H9 (cell line): ENCODE measurements at regions not wholly inside any gene's neighbourhood (a gene's known extent, or its start where the extent isn't known, plus 50 kb on each side); places are given as distances from the start of the nearest gene placed in this dataset.
A peak's percentile ranks its signal among the peaks of the same experiment; 100 is the strongest.

Experiments used
- DNase-seq: peaks from one replicate; pipeline ENCODE4 v3.0.0-alpha.2; 2017
- H2AFZ ChIP-seq: one replicate; pipeline ENCODE4 v1.6.1; 2013; ENCODE audit warnings: mild to moderate bottlenecking, low read length, control low read depth, moderate library complexity
- H2AK5ac ChIP-seq: 2 replicates; pipeline ENCODE4 v1.6.1; 2013; ENCODE audit warnings: low read length, control low read depth, mixed read lengths; ENCODE audit not compliant: insufficient read length
- H2BK120ac ChIP-seq: one replicate; pipeline ENCODE4 v1.6.1; 2013; ENCODE audit warnings: low read depth, mild to moderate bottlenecking, low read length, control low read depth, inconsistent platforms; ENCODE audit not compliant: poor library complexity, severe bottlenecking
- H2BK12ac ChIP-seq: 2 replicates; pipeline ENCODE4 v1.6.1; 2013; ENCODE audit warnings: low read length, control low read depth, mixed read lengths, low read depth; ENCODE audit not compliant: insufficient read length
- H2BK15ac ChIP-seq: 2 replicates; pipeline ENCODE4 v1.6.1; 2013; ENCODE audit warnings: low read depth, low read length, control low read depth
- H2BK20ac ChIP-seq: one replicate; pipeline ENCODE4 v1.6.1; 2013; ENCODE audit warnings: low read depth, mild to moderate bottlenecking, low read length, control low read depth, inconsistent platforms; ENCODE audit not compliant: poor library complexity, severe bottlenecking
- H2BK5ac ChIP-seq: 2 replicates; pipeline ENCODE4 v1.6.1; 2013; ENCODE audit warnings: low read length, control low read depth, mixed read lengths; ENCODE audit not compliant: insufficient read length
- H3K14ac ChIP-seq: 2 replicates; pipeline ENCODE4 v1.6.1; 2013; ENCODE audit warnings: low read length, control low read depth; ENCODE audit not compliant: insufficient read depth
- H3K18ac ChIP-seq: 2 replicates; pipeline ENCODE4 v1.6.1; 2013; ENCODE audit warnings: low read depth, mild to moderate bottlenecking, mixed read lengths, low read length, control low read depth; ENCODE audit not compliant: insufficient read length
- H3K23ac ChIP-seq: 2 replicates; pipeline ENCODE4 v1.6.1; 2013; ENCODE audit warnings: low read length, control low read depth, mixed read lengths, low read depth; ENCODE audit not compliant: insufficient read length
- H3K23me2 ChIP-seq: 2 replicates; pipeline ENCODE4 v1.6.1; 2013; ENCODE audit warnings: low read depth, mild to moderate bottlenecking, mixed read lengths, low read length, control low read depth; ENCODE audit not compliant: insufficient read length, poor library complexity, severe bottlenecking
- H3K27ac ChIP-seq: 2 replicates; pipeline ENCODE4 v1.5.1; 2013; ENCODE audit warnings: low read length, control low read depth, mixed read lengths, low read depth; ENCODE audit not compliant: insufficient read length
- H3K27me3 ChIP-seq: 2 replicates; pipeline ENCODE4 v1.6.1; 2013; ENCODE audit warnings: low read length, control low read depth, inconsistent platforms; ENCODE audit not compliant: insufficient read depth
- H3K4ac ChIP-seq: 2 replicates; pipeline ENCODE4 v1.6.1; 2013; ENCODE audit warnings: low read depth, mild to moderate bottlenecking, control low read depth, inconsistent platforms, low read length, moderate library complexity
- H3K4me1 ChIP-seq: 2 replicates; pipeline ENCODE4 v1.6.1; 2013; ENCODE audit warnings: low read length, control low read depth, inconsistent platforms; ENCODE audit not compliant: insufficient read depth
- H3K4me2 ChIP-seq: 2 replicates; pipeline ENCODE4 v1.6.1; 2013; ENCODE audit warnings: low read length, control low read depth, mixed read lengths; ENCODE audit not compliant: insufficient read length, insufficient read depth
- H3K56ac ChIP-seq: 2 replicates; pipeline ENCODE4 v1.6.1; 2013; ENCODE audit warnings: low read depth, mild to moderate bottlenecking, mixed read lengths, low read length, control low read depth; ENCODE audit not compliant: insufficient read length
- H3K79me1 ChIP-seq: 2 replicates; pipeline ENCODE4 v1.6.1; 2013; ENCODE audit warnings: low read depth, mild to moderate bottlenecking, moderate library complexity, low read length, control low read depth, inconsistent platforms; ENCODE audit not compliant: insufficient read depth, poor library complexity, severe bottlenecking
- H3K79me2 ChIP-seq: 2 replicates; pipeline ENCODE4 v1.6.1; 2013; ENCODE audit warnings: low read length, control low read depth, inconsistent platforms; ENCODE audit not compliant: insufficient read depth
- H3K9ac ChIP-seq: 2 replicates; pipeline ENCODE4 v1.6.1; 2013; ENCODE audit warnings: low read length, control low read depth, mixed read lengths; ENCODE audit not compliant: insufficient read length; ENCODE audit errors: extremely low read depth
- H3K9me3 ChIP-seq: one replicate; pipeline ENCODE4 v1.6.1; 2013; ENCODE audit warnings: low read depth, low read length, inconsistent platforms; ENCODE audit not compliant: control insufficient read depth
- H3T11ph ChIP-seq: one replicate; pipeline ENCODE4 v1.6.1; 2013; ENCODE audit warnings: mild to moderate bottlenecking, low read length, control low read depth, inconsistent platforms
- H4K20me1 ChIP-seq: one replicate; pipeline ENCODE4 v1.6.1; 2013; ENCODE audit not compliant: control insufficient read depth, insufficient read length, insufficient read depth
- H4K5ac ChIP-seq: 2 replicates; pipeline ENCODE4 v1.6.1; 2013; ENCODE audit warnings: low read depth, mild to moderate bottlenecking, mixed read lengths, low read length, control low read depth; ENCODE audit not compliant: insufficient read length
- H4K8ac ChIP-seq: replicated peaks from 2 replicates; pipeline ENCODE4 v1.6.1; 2013; ENCODE audit warnings: low read length, control low read depth, mixed read lengths, low read depth; ENCODE audit not compliant: insufficient read length
- H4K91ac ChIP-seq: 2 replicates; pipeline ENCODE4 v1.6.1; 2013; ENCODE audit warnings: low read depth, mild to moderate bottlenecking, moderate library complexity, mixed read lengths, low read length, control low read depth; ENCODE audit not compliant: insufficient read length
- H3K27ac Mint-ChIP-seq, 3 experiments: 2 replicates in 2 of 3; 3 replicates in 1 of 3; pipeline ENCODE4 v1.8.0; 2020 to 2021; ENCODE audit warnings: mixed read lengths in 3 of 3, mild to moderate bottlenecking in 1 of 3, moderate library complexity in 1 of 3
- H3K27me3 Mint-ChIP-seq: 2 replicates; pipeline ENCODE4 v1.8.0; 2021; ENCODE audit warnings: low read depth, mild to moderate bottlenecking, moderate library complexity, mixed read lengths
- H3K36me3 Mint-ChIP-seq, 3 experiments: 2 replicates in 2 of 3; 3 replicates in 1 of 3; pipeline ENCODE4 v1.8.0; 2020 to 2021; ENCODE audit warnings: low read depth in 3 of 3, mixed read lengths in 3 of 3; ENCODE audit not compliant: insufficient read depth in 1 of 3
- H3K4me1 Mint-ChIP-seq, 2 experiments: 2 replicates each; pipeline ENCODE4 v1.8.0; 2020; ENCODE audit warnings: mixed read lengths in 2 of 2
- H3K4me3 Mint-ChIP-seq, 2 experiments: 2 replicates in 1 of 2; 3 replicates in 1 of 2; pipeline ENCODE4 v1.8.0; 2020 to 2021; ENCODE audit warnings: mild to moderate bottlenecking in 2 of 2, mixed read lengths in 2 of 2, moderate library complexity in 1 of 2
- H3K9me3 Mint-ChIP-seq, 2 experiments: 2 replicates in 1 of 2; 3 replicates in 1 of 2; pipeline ENCODE4 v1.8.0; 2020; ENCODE audit warnings: mild to moderate bottlenecking in 2 of 2, mixed read lengths in 2 of 2, moderate library complexity in 1 of 2
- WGBS: extraction: QIAGEN DNeasy Blood & Tissue Kit; methylation state at CpG from one replicate; pipeline ENCODE4 v1.1.7; 2013; ENCODE audit warnings: missing lambda C conversion rate, low lambda C conversion rate, mixed read lengths; ENCODE audit not compliant: insufficient read length; ENCODE audit errors: extremely low coverage; 5-methylcytosine and 5-hydroxymethylcytosine counted together
- TF ChIP-seq, protein P1 (sequence below): fragments of 200-600 bp; sonication (generic); conservative IDR thresholded peaks from 3 replicates; pipeline ENCODE4 v1.8.0; 2021; ENCODE audit warnings: antibody characterized with exemption, mild to moderate bottlenecking

GRCh38 chr11:71101606-71102005 is 150.8 kb downstream of the SHANK2 start:
- H3K9me3 ChIP-seq, result no peaks in the 10 kb centered on the region
- no CpG with 5 or more reads among the region's 17 CpGs for WGBS
- H3K27me3 Mint-ChIP-seq, result peaks cover 2% of the 10 kb centered on the region; the same call in 1 of the 2 replicates

More at GRCh38 chr11:71101606-71102005, 150.8 kb downstream of the SHANK2 start:
- H4K20me1 ChIP-seq, result no peaks in the 10 kb centered on the region
- no peak overlapping the region for H3K4ac ChIP-seq
- H4K5ac ChIP-seq, result no peak overlapping the region
- no peaks in the 10 kb centered on the region for H3K27me3 ChIP-seq
- H2BK15ac ChIP-seq, result no peak overlapping the region
- H3K14ac ChIP-seq, result no peak overlapping the region
- no peaks in the 10 kb centered on the region for H3K23me2 ChIP-seq
- no peak overlapping the region for H2BK120ac ChIP-seq
- H4K91ac ChIP-seq, result no peak overlapping the region
- H3K9ac ChIP-seq, result no peak overlapping the region
- H3K79me1 ChIP-seq, result no peaks in the 10 kb centered on the region
- H3K18ac ChIP-seq, result no peak overlapping the region
- no peak overlapping the region for H2BK12ac ChIP-seq
- no peak overlapping the region for H3T11ph ChIP-seq
- peak overlapping the region in 1 of 3 experiments; percentile 45; a peak in 1 of 7 replicates for H3K27ac Mint-ChIP-seq
- H2BK20ac ChIP-seq, result no peak overlapping the region
- H3K56ac ChIP-seq, result no peak overlapping the region
- DNase-seq, result no peak
- no peak overlapping the region for H4K8ac ChIP-seq
- H3K4me3 Mint-ChIP-seq, result no peak overlapping the region
- no peaks in the 10 kb centered on the region for H3K9me3 Mint-ChIP-seq
- H2AFZ ChIP-seq, result no peak overlapping the region
- H2BK5ac ChIP-seq, result no peak overlapping the region
- H3K79me2 ChIP-seq, result no peaks in the 10 kb centered on the region
- no peak overlapping the region for H3K27ac ChIP-seq
- TF ChIP-seq, protein P1, sequence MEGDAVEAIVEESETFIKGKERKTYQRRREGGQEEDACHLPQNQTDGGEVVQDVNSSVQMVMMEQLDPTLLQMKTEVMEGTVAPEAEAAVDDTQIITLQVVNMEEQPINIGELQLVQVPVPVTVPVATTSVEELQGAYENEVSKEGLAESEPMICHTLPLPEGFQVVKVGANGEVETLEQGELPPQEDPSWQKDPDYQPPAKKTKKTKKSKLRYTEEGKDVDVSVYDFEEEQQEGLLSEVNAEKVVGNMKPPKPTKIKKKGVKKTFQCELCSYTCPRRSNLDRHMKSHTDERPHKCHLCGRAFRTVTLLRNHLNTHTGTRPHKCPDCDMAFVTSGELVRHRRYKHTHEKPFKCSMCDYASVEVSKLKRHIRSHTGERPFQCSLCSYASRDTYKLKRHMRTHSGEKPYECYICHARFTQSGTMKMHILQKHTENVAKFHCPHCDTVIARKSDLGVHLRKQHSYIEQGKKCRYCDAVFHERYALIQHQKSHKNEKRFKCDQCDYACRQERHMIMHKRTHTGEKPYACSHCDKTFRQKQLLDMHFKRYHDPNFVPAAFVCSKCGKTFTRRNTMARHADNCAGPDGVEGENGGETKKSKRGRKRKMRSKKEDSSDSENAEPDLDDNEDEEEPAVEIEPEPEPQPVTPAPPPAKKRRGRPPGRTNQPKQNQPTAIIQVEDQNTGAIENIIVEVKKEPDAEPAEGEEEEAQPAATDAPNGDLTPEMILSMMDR, result no peak
- no peak overlapping the region for H3K4me2 ChIP-seq
- H2AK5ac ChIP-seq, result no peak overlapping the region
- H3K23ac ChIP-seq, result no peak overlapping the region
- no peaks in the 10 kb centered on the region for H3K4me1 ChIP-seq
- peaks cover 15 to 25% (median 18%) of the 10 kb centered on the region in 3 experiments for H3K36me3 Mint-ChIP-seq
- H3K4me1 Mint-ChIP-seq, result 0 out of 4 replicates have a peak, but pooled peaks cover 0 to 2% of the 10 kb centered on the region in 2 experiments
